ENCODE measurements at regions not wholly inside any gene's neighbourhood (a gene's known extent, or its start where the extent isn't known, plus 50 kb on each side); places are given as distances from the start of the nearest gene placed in this dataset.

- DNase-seq (ENCODE audit: low spot score): no peak
Measured at GRCh38 chr19:30151081-30151480, 209.0 kb downstream of the URI1 start.

- no peak for DNase-seq (ENCODE audit: low spot score)
Measured at GRCh38 chr19:30152510-30153291, 210.7 kb downstream of the URI1 start.

GRCh38 chr19:30153326-30154210 lies 211.5 kb downstream of the URI1 start:
- DNase-seq (ENCODE audit: low spot score): no peak

GRCh38 chr19:30154410-30154809 lies 212.4 kb downstream of the URI1 start:
- no peak for DNase-seq (ENCODE audit: low spot score)

GRCh38 chr19:30155381-30156200 lies 213.6 kb downstream of the URI1 start:
- DNase-seq (ENCODE audit: low spot score): no peak

GRCh38 chr19:30156646-30157045 lies 214.6 kb downstream of the URI1 start:
- no peak for DNase-seq (ENCODE audit: low spot score)

GRCh38 chr19:30158067-30158892 lies 213.9 kb upstream of the ZNF536 start:
- DNase-seq (ENCODE audit: low spot score): no peak

- DNase-seq (ENCODE audit: low spot score): no peak
Measured at GRCh38 chr19:30158893-30159245, 213.3 kb upstream of the ZNF536 start.

GRCh38 chr19:30159636-30160035 lies 212.5 kb upstream of the ZNF536 start:
- no peak for DNase-seq (ENCODE audit: low spot score)

GRCh38 chr19:30160426-30160825 lies 211.8 kb upstream of the ZNF536 start:
- DNase-seq (ENCODE audit: low spot score): no peak

GRCh38 chr19:30161021-30161655 lies 211.0 kb upstream of the ZNF536 start:
- DNase-seq (ENCODE audit: low spot score): no peak

GRCh38 chr19:30161770-30162169 lies 210.4 kb upstream of the ZNF536 start:
- no peak for DNase-seq (ENCODE audit: low spot score)

- DNase-seq (ENCODE audit: low spot score): no peak
Measured at GRCh38 chr19:30162718-30163117, 209.5 kb upstream of the ZNF536 start.

GRCh38 chr19:30163663-30164062 lies 208.5 kb upstream of the ZNF536 start:
- no peak for DNase-seq (ENCODE audit: low spot score)

GRCh38 chr19:30165228-30165813 lies 206.9 kb upstream of the ZNF536 start:
- DNase-seq (ENCODE audit: low spot score): peak; percentile 33

GRCh38 chr19:30167206-30167868 lies 204.8 kb upstream of the ZNF536 start:
- DNase-seq (ENCODE audit: low spot score): peak; percentile 60

- peak; percentile 82 for DNase-seq (ENCODE audit: low spot score)
Measured at GRCh38 chr19:30167976-30168635, 204.1 kb upstream of the ZNF536 start.

GRCh38 chr19:30168760-30169159 lies 203.4 kb upstream of the ZNF536 start:
- DNase-seq (ENCODE audit: low spot score): peak; percentile 45
